SK-N-MC (cell line): ENCODE measurements at regions not wholly inside any gene's neighbourhood (a gene's known extent, or its start where the extent isn't known, plus 50 kb on each side); places are given as distances from the start of the nearest gene placed in this dataset.

Source experiments
- EZH2 ChIP-seq: fragments of 200-600 bp; sonication (generic); IDR thresholded peaks from one replicate; pipeline ENCODE4 v1.6.1; 2017; ENCODE audit warnings: antibody characterized with exemption
- FOXP2 ChIP-seq: optimal IDR thresholded peaks from 2 replicates; pipeline ENCODE3; 2011; ENCODE audit warnings: mild to moderate bottlenecking, moderate library complexity; ENCODE audit not compliant: insufficient read depth; ENCODE audit errors: extremely low read length, control extremely low read depth
- POLR2AphosphoS5 ChIP-seq: IDR thresholded peaks from 2 replicates; pipeline ENCODE4 v1.6.1; 2012; ENCODE audit warnings: mild to moderate bottlenecking, low read depth, low read length, borderline replicate concordance

- TF ChIP-seq POLR2AphosphoS5, result no peak
- TF ChIP-seq EZH2, result no peak
- TF ChIP-seq FOXP2, result no peak
Observed at GRCh38 chr14:77986773-77987172, 183.4 kb upstream of the NRXN3 start.
